Heart right ventricle (tissue), 16 donors: ENCODE measurements at regions not wholly inside any gene's neighbourhood (a gene's known extent, or its start where the extent isn't known, plus 50 kb on each side); places are given as distances from the start of the nearest gene placed in this dataset.

Source experiments
- ATAC-seq, 8 donors: fragments of 200-7000 bp; cut with Tn5 transposase; one replicate each; pipeline ENCODE4 v1.9.1; 2020; ENCODE audit warnings: mild to moderate bottlenecking in 8 of 8, moderate library complexity in 8 of 8, moderate number of reproducible peaks in 1 of 8
- DNase-seq, 2 donors: peaks; one replicate each; pipeline ENCODE4 v3.0.0-alpha.2; 2020
- H3K27ac ChIP-seq, 10 donors: fragments of 200-600 bp; sonication (generic) in 2 of 10; one replicate each; pipeline versions ENCODE4 v1.5.0 to v1.8.0; 2020 to 2022; ENCODE audit warnings: mild to moderate bottlenecking in 3 of 10
- H3K27me3 ChIP-seq, 7 donors: fragments of 200-600 bp; one replicate each; pipeline ENCODE4 v1.8.0; 2021 to 2022; ENCODE audit warnings: mild to moderate bottlenecking in 2 of 7
- H3K36me3 ChIP-seq, 9 donors: fragments of 200-600 bp; sonication (generic) in 1 of 9; one replicate each; pipeline versions ENCODE4 v1.5.0 to v1.8.0; 2020 to 2022; ENCODE audit warnings: mild to moderate bottlenecking in 2 of 9
- H3K4me1 ChIP-seq, 9 donors: fragments of 200-600 bp; sonication (generic) in 1 of 9; one replicate each; pipeline versions ENCODE4 v1.5.0 to v1.8.0; 2020 to 2022; ENCODE audit warnings: mild to moderate bottlenecking in 4 of 9
- H3K4me3 ChIP-seq, 10 donors: fragments of 200-600 bp; sonication (generic) in 2 of 10; one replicate each; pipeline versions ENCODE4 v1.5.0 to v1.8.0; 2020 to 2022; ENCODE audit warnings: mild to moderate bottlenecking in 7 of 10, moderate library complexity in 2 of 10
- H3K9me3 ChIP-seq, 11 donors: fragments of 200-600 bp in 10 of 11; sonication (generic) in 2 of 11; one replicate each; pipeline versions ENCODE4 v1.5.0 to v1.8.0; 2013 to 2022; ENCODE audit warnings: mild to moderate bottlenecking in 2 of 11, control low read depth in 1 of 11, moderate library complexity in 1 of 11
- WGBS, 2 donors: extraction: QIAGEN DNeasy Blood & Tissue Kit; methylation state at CpG; one replicate each; pipeline ENCODE4 v1.1.7; 2013; ENCODE audit warnings: inconsistent platforms in 1 of 2; 5-methylcytosine and 5-hydroxymethylcytosine counted together
- intact Hi-C, 10 donors: fragments of 100-400 bp; cut with DNase I; formaldehyde crosslinking; loops; one replicate each; pipeline versions ENCODE4 v1.11.1 to v1.14.2; 2022
- TF ChIP-seq, protein P1 (sequence below), 9 donors: fragments of 200-600 bp; sonication (generic) in 2 of 9; IDR thresholded peaks; one replicate each; pipeline versions ENCODE4 v1.5.0 to v1.8.0; 2021 to 2022; ENCODE audit warnings: antibody characterized with exemption in 9 of 9, mild to moderate bottlenecking in 5 of 9, moderate library complexity in 1 of 9
- donor health status: Arrhythmogenic right ventricular cardiomyopathy.
- donor health status: ischemic (EF 13 %, LVEDD 7.1; RV severe dilation, severe dysfunction).
- donor health status: healthy with polysubstance abuse.
- donor health status: DM: no; HTN: yes; CAD: no.
- donor health status: DM: no; HTN: no; CAD: no.
- donor health status: ischemic (EF 25% LVEDD 6.9; RV normal size, moderate dysfunction).
- donor health status: ischemic (EF 25% LVEDD 5.7; RV mildly dilated, moderate dysfunction).
- donor health status: healthy.
- donor health status: DM: yes; HTN: yes; CAD: no.
- donor health status: Ischemic cardiomyopathy.
- donor health status: ischemic (EF 35%, LVEDD 5.7; RV mildly dilated, moderate dysfunction).
- donor health status: nonischemic (EF 11% LVEDD 7.7; RV severe dilation, severe dysfunction).
- donor health status: DM: yes; HTN: yes; CAD: no.
- donor health status: PGD.
- donor health status: ischemic (EF 29% LVEDD 5.4; RV normal size, mild dysfunction).
- donor health status: nonischemic (EF 23%, LVEDD 6.1; RV moderate dilation, normal function).

DNA sequence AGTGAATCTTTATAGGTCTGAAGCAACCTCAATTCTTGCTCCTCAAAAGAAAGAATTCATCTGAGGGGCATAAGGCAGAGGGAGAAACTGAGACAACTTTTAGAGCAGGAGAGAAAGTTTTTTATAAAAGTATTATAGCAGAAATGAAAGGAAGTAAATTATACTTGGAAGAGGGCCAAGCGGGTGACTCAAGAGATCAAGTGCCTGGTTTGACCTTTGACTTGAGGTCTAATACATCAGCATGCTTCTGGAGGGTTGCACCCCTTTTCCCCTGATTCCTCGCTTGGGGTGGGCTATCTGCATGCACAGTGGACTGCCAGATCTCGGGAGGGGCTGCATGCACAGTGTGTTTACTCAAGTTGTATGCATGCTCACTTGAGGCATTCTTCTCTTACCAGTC is 268.5 kb upstream of the LRATD1 start:
- ATAC-seq (no peak), DNase-seq (no peak)
- H3K27ac ChIP-seq = no peak overlapping the region
- no peaks in the 10 kb centered on the region for H3K36me3 ChIP-seq
- WGBS, 2 donors = 49 to 53% methylated on average over 3 of the region's 3 CpGs
- H3K4me3 ChIP-seq = no peak overlapping the region
- intact Hi-C loops = no loop called here
- no peaks in the 10 kb centered on the region for H3K4me1 ChIP-seq
- H3K9me3 ChIP-seq = peaks cover 0 to 8% (median 0%) of the 10 kb centered on the region in 11 donors
- TF ChIP-seq, protein P1, sequence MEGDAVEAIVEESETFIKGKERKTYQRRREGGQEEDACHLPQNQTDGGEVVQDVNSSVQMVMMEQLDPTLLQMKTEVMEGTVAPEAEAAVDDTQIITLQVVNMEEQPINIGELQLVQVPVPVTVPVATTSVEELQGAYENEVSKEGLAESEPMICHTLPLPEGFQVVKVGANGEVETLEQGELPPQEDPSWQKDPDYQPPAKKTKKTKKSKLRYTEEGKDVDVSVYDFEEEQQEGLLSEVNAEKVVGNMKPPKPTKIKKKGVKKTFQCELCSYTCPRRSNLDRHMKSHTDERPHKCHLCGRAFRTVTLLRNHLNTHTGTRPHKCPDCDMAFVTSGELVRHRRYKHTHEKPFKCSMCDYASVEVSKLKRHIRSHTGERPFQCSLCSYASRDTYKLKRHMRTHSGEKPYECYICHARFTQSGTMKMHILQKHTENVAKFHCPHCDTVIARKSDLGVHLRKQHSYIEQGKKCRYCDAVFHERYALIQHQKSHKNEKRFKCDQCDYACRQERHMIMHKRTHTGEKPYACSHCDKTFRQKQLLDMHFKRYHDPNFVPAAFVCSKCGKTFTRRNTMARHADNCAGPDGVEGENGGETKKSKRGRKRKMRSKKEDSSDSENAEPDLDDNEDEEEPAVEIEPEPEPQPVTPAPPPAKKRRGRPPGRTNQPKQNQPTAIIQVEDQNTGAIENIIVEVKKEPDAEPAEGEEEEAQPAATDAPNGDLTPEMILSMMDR (IDR thresholded peaks at IDR 0.05) = no peak
- H3K27me3 ChIP-seq = no peaks in the 10 kb centered on the region

DNA sequence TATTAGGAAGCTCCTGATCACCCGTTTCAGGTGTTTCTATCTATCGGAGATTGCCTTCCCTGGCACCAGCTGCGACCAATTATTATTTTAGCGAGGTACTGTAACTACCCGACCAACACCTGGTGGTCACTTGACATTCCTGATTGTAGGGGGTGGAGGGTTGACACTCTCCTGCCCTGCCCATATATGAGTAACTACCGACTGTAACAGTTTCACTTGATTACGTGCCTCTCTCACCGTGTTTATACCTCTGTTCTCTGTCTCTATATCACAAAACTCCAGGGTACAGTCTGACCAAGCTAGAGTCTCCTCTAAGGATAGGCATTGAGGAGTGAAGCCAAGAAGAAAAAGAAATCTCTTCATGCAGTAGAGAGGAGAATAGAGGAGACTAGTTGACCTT is 268.0 kb upstream of the LRATD1 start:
- H3K27ac ChIP-seq = no peak overlapping the region
- no peak overlapping the region for H3K4me3 ChIP-seq
- TF ChIP-seq, protein P1 (IDR thresholded peaks at IDR 0.05) = no peak
- intact Hi-C loops = no loop called here
- H3K9me3 ChIP-seq = peaks cover 0 to 8% (median 0%) of the 10 kb centered on the region in 11 donors
- H3K4me1 ChIP-seq = no peaks in the 10 kb centered on the region
- H3K27me3 ChIP-seq = no peaks in the 10 kb centered on the region
- no peaks in the 10 kb centered on the region for H3K36me3 ChIP-seq
- no peak for DNase-seq
- ATAC-seq = no peak
- 88 to 91% methylated on average over 8 of the region's 8 CpGs for WGBS, 2 donors

DNA sequence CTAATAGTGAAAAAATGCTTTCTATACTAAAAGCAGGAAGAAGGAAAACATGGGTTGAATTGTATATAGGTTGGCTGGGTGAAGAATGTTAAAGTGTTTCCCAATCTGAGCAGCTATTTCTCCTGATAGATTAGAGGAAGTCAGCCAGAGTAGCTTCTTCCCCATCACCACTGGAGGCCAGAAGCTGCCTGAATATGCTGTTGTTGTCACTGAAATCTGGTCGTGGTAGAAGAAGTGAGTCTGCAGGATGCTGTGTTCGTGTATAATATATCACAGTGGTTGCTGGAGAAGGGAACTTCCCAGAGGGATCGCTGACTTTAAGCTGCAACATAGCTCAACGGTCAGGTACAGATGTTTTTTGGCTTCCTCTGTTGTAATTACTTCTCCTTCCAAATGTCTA is 247.5 kb upstream of the LRATD1 start:
- Histone ChIP-seq H3K4me3 (no peak overlapping the region), H3K27me3 (no peaks in the 10 kb centered on the region), H3K27ac (no peak overlapping the region), H3K4me1 (no peaks in the 10 kb centered on the region), H3K36me3 (no peaks in the 10 kb centered on the region), H3K9me3 (peaks cover 0 to 5% (median 0%) of the 10 kb centered on the region in 11 donors)
- no peak for ATAC-seq
- 44 to 48% methylated on average over 4 of the region's 4 CpGs for WGBS, 2 donors
- TF ChIP-seq, protein P1 (IDR thresholded peaks at IDR 0.05) = no peak
- DNase-seq = no peak
- intact Hi-C loops = no loop called here

DNA sequence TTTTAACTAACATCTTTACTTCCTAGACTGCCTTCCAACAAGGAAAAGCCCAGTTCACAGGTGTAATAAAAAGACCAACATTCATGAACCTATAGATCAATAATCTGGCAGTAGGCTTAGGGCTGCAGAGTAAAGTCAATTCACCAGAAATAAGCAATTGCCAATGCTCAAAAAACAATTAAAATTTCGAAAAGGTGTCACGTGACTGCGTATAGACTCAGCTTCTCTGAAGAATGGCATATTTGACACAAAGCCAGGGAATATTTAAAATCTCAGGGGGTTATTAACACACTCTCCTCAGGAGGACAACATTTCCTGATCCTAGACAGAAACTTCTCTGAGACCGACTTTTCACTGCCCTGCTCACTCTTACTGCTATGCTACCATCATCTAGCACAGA is 245.2 kb upstream of the LRATD1 start:
- H3K4me1 ChIP-seq = no peaks in the 10 kb centered on the region
- ATAC-seq = no peak
- no peaks in the 10 kb centered on the region for H3K9me3 ChIP-seq
- intact Hi-C loops = no loop called here
- WGBS, 2 donors = 77 to 84% methylated on average over 4 of the region's 4 CpGs
- no peaks in the 10 kb centered on the region for H3K27me3 ChIP-seq
- no peak overlapping the region for H3K4me3 ChIP-seq
- no peak overlapping the region for H3K27ac ChIP-seq
- no peaks in the 10 kb centered on the region for H3K36me3 ChIP-seq
- TF ChIP-seq, protein P1 (IDR thresholded peaks at IDR 0.05) = no peak
- DNase-seq = no peak

DNA sequence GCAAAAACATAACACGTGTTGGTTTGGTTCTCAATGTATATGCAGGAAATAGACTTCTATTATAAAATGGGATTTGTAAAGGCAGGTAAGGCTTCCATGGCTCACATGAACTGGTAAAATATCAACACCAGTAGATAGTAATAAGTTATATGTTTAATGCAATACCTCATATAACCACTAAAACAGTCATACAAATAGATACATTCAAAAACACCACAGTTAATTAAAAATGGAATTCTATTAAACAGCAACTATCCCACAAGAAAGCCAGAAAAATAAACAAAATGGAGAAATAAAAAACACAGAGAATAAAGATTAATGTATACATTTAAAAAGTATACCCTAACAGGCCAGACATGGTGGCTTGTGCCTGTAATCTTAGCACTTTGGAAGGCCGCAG is 243.8 kb upstream of the LRATD1 start:
- intact Hi-C loops = no loop called here
- WGBS, 2 donors = 75 to 84% methylated on average over 2 of the region's 2 CpGs

More for the DNA sequence above, 243.8 kb upstream of the LRATD1 start:
- no peak overlapping the region for H3K4me3 ChIP-seq
- DNase-seq (no peak), ATAC-seq (no peak)
- no peaks in the 10 kb centered on the region for H3K9me3 ChIP-seq
- no peak overlapping the region for H3K27ac ChIP-seq
- no peaks in the 10 kb centered on the region for H3K27me3 ChIP-seq
- no peaks in the 10 kb centered on the region for H3K36me3 ChIP-seq
- H3K4me1 ChIP-seq = no peaks in the 10 kb centered on the region
- TF ChIP-seq, protein P1 (IDR thresholded peaks at IDR 0.05) = peak in 2 of 9 donors; percentile 22 to 43
